ENCODE measurements at regions not wholly inside any gene's neighbourhood (a gene's known extent, or its start where the extent isn't known, plus 50 kb on each side); places are given as distances from the start of the nearest gene placed in this dataset.
"Not testable (repeated sequence)": the region's sequence is repeated elsewhere in the genome, so short reads cannot be mapped to it uniquely, and the experiment has no call there.

GRCh38 chr5:126014676-126015075 is 408.5 kb upstream of the GRAMD2B start:
- Mint-ChIP-seq H3K36me3 (ENCODE audit: low read depth) (no peaks in the 10 kb centered on the region), H3K27me3 (ENCODE audit: low read depth) (no peaks in the 10 kb centered on the region), H3K4me3 (ENCODE audit: low read depth) (no peak overlapping the region), H3K4me1 (ENCODE audit: low read depth) (no peaks in the 10 kb centered on the region), H3K27ac (no peak overlapping the region), H3K9me3 (peaks cover 4% of the 10 kb centered on the region)
- intact Hi-C loops (cut with micrococcal nuclease): no loop called here
- DNase-seq (ENCODE audit: low spot score): no peak

- Mint-ChIP-seq H3K36me3 (ENCODE audit: low read depth) (no peaks in the 10 kb centered on the region), H3K27me3 (ENCODE audit: low read depth) (no peaks in the 10 kb centered on the region), H3K4me3 (ENCODE audit: low read depth) (no peak overlapping the region), H3K9me3 (peaks cover 4% of the 10 kb centered on the region), H3K27ac (no peak overlapping the region), H3K4me1 (ENCODE audit: low read depth) (no peaks in the 10 kb centered on the region)
- intact Hi-C loops (cut with micrococcal nuclease): no loop called here
- DNase-seq (ENCODE audit: low spot score): no peak
Measured at GRCh38 chr5:126015235-126016181, 407.7 kb upstream of the GRAMD2B start.

- no peaks in the 10 kb centered on the region for H3K27me3 Mint-ChIP-seq (ENCODE audit: low read depth)
- no peaks in the 10 kb centered on the region for H3K4me1 Mint-ChIP-seq (ENCODE audit: low read depth)
- intact Hi-C loops (cut with micrococcal nuclease): no loop called here
Measured at GRCh38 chr5:126016256-126016655, 407.0 kb upstream of the GRAMD2B start.

GRCh38 chr5:126017096-126017495 is 406.1 kb upstream of the GRAMD2B start:
- no peak for DNase-seq (ENCODE audit: low spot score)
- H3K27me3 Mint-ChIP-seq (ENCODE audit: low read depth): no peaks in the 10 kb centered on the region
- H3K4me3 Mint-ChIP-seq (ENCODE audit: low read depth): no peak overlapping the region
- no peaks in the 10 kb centered on the region for H3K4me1 Mint-ChIP-seq (ENCODE audit: low read depth)
- H3K9me3 Mint-ChIP-seq: peaks cover 10% of the 10 kb centered on the region
- intact Hi-C loops (cut with micrococcal nuclease): no loop called here
- no peak overlapping the region for H3K27ac Mint-ChIP-seq
- no peaks in the 10 kb centered on the region for H3K36me3 Mint-ChIP-seq (ENCODE audit: low read depth)

More at GRCh38 chr5:126016256-126016655, 407.0 kb upstream of the GRAMD2B start:
- Mint-ChIP-seq H3K9me3 (peaks cover 10% of the 10 kb centered on the region), H3K36me3 (ENCODE audit: low read depth) (no peaks in the 10 kb centered on the region), H3K27ac (no peak overlapping the region), H3K4me3 (ENCODE audit: low read depth) (no peak overlapping the region)
- no peak for DNase-seq (ENCODE audit: low spot score)

- no peaks in the 10 kb centered on the region for H3K4me1 Mint-ChIP-seq (ENCODE audit: low read depth)
- no peaks in the 10 kb centered on the region for H3K27me3 Mint-ChIP-seq (ENCODE audit: low read depth)
- no peak for DNase-seq (ENCODE audit: low spot score)
- no peak overlapping the region for H3K4me3 Mint-ChIP-seq (ENCODE audit: low read depth)
- peaks cover 10% of the 10 kb centered on the region for H3K9me3 Mint-ChIP-seq
- no peak overlapping the region for H3K27ac Mint-ChIP-seq
- intact Hi-C loops (cut with micrococcal nuclease): no loop called here
- no peaks in the 10 kb centered on the region for H3K36me3 Mint-ChIP-seq (ENCODE audit: low read depth)
Measured at GRCh38 chr5:126020770-126021169, 402.4 kb upstream of the GRAMD2B start.

- intact Hi-C loops (cut with micrococcal nuclease): loop anchor here (2.0 kb wide), 2 partner anchors 21 to 29 kb away; no protein-coding TSS in a partner anchor
- Mint-ChIP-seq H3K4me3 (ENCODE audit: low read depth) (no peak overlapping the region), H3K4me1 (ENCODE audit: low read depth) (no peaks in the 10 kb centered on the region), H3K36me3 (ENCODE audit: low read depth) (no peaks in the 10 kb centered on the region), H3K27ac (no peak overlapping the region), H3K9me3 (peaks cover 32% of the 10 kb centered on the region), H3K27me3 (ENCODE audit: low read depth) (no peaks in the 10 kb centered on the region)
- DNase-seq (ENCODE audit: low spot score): no peak
Measured at GRCh38 chr5:126023994-126024441, 399.2 kb upstream of the GRAMD2B start.

- Mint-ChIP-seq H3K27ac (no peak overlapping the region), H3K36me3 (ENCODE audit: low read depth) (no peaks in the 10 kb centered on the region), H3K4me1 (ENCODE audit: low read depth) (no peaks in the 10 kb centered on the region), H3K9me3 (peaks cover 46% of the 10 kb centered on the region), H3K27me3 (ENCODE audit: low read depth) (no peaks in the 10 kb centered on the region), H3K4me3 (ENCODE audit: low read depth) (no peak overlapping the region)
- no peak for DNase-seq (ENCODE audit: low spot score)
- intact Hi-C loops (cut with micrococcal nuclease): no loop called here
Measured at GRCh38 chr5:126027149-126027548, 396.1 kb upstream of the GRAMD2B start.

GRCh38 chr5:126027652-126028051 is 395.6 kb upstream of the GRAMD2B start:
- H3K27me3 Mint-ChIP-seq (ENCODE audit: low read depth): no peaks in the 10 kb centered on the region
- intact Hi-C loops (cut with micrococcal nuclease): no loop called here
- H3K4me1 Mint-ChIP-seq (ENCODE audit: low read depth): no peaks in the 10 kb centered on the region
- no peak overlapping the region for H3K4me3 Mint-ChIP-seq (ENCODE audit: low read depth)
- no peak overlapping the region for H3K27ac Mint-ChIP-seq
- DNase-seq (ENCODE audit: low spot score): no peak
- H3K36me3 Mint-ChIP-seq (ENCODE audit: low read depth): no peaks in the 10 kb centered on the region
- peaks cover 42% of the 10 kb centered on the region for H3K9me3 Mint-ChIP-seq

- intact Hi-C loops (cut with micrococcal nuclease): no loop called here
- Mint-ChIP-seq H3K36me3 (ENCODE audit: low read depth) (no peaks in the 10 kb centered on the region), H3K27ac (no peak overlapping the region), H3K4me3 (ENCODE audit: low read depth) (no peak overlapping the region), H3K27me3 (ENCODE audit: low read depth) (no peaks in the 10 kb centered on the region), H3K9me3 (peaks cover 42% of the 10 kb centered on the region), H3K4me1 (ENCODE audit: low read depth) (no peaks in the 10 kb centered on the region)
- DNase-seq (ENCODE audit: low spot score): no peak
Measured at GRCh38 chr5:126028336-126028735, 394.9 kb upstream of the GRAMD2B start.

- DNase-seq (ENCODE audit: low spot score); H3K27ac Mint-ChIP-seq; H3K27me3 Mint-ChIP-seq (ENCODE audit: low read depth); H3K4me3 Mint-ChIP-seq (ENCODE audit: low read depth); H3K4me1 Mint-ChIP-seq (ENCODE audit: low read depth); H3K36me3 Mint-ChIP-seq (ENCODE audit: low read depth); intact Hi-C loops (cut with micrococcal nuclease): not testable (repeated sequence)
- H3K9me3 Mint-ChIP-seq: peaks cover 42% of the 10 kb centered on the region
Measured at GRCh38 chr5:126029282-126029681, 393.9 kb upstream of the GRAMD2B start.

GRCh38 chr5:126030698-126031097 is 392.5 kb upstream of the GRAMD2B start:
- no peak for DNase-seq (ENCODE audit: low spot score)
- H3K36me3 Mint-ChIP-seq (ENCODE audit: low read depth): no peaks in the 10 kb centered on the region
- H3K4me1 Mint-ChIP-seq (ENCODE audit: low read depth): no peaks in the 10 kb centered on the region
- intact Hi-C loops (cut with micrococcal nuclease): no loop called here
- no peak overlapping the region for H3K4me3 Mint-ChIP-seq (ENCODE audit: low read depth)
- no peaks in the 10 kb centered on the region for H3K27me3 Mint-ChIP-seq (ENCODE audit: low read depth)
- H3K9me3 Mint-ChIP-seq: peaks cover 42% of the 10 kb centered on the region
- H3K27ac Mint-ChIP-seq: no peak overlapping the region

- no peaks in the 10 kb centered on the region for H3K36me3 Mint-ChIP-seq (ENCODE audit: low read depth)
- no peaks in the 10 kb centered on the region for H3K27me3 Mint-ChIP-seq (ENCODE audit: low read depth)
- peaks cover 38% of the 10 kb centered on the region for H3K9me3 Mint-ChIP-seq
- no peak overlapping the region for H3K27ac Mint-ChIP-seq
- no peaks in the 10 kb centered on the region for H3K4me1 Mint-ChIP-seq (ENCODE audit: low read depth)
- no peak for DNase-seq (ENCODE audit: low spot score)
- H3K4me3 Mint-ChIP-seq (ENCODE audit: low read depth): no peak overlapping the region
- intact Hi-C loops (cut with micrococcal nuclease): no loop called here
Measured at GRCh38 chr5:126031989-126032716, 391.1 kb upstream of the GRAMD2B start.

- intact Hi-C loops (cut with micrococcal nuclease): loop anchor here (1.0 to 2.0 kb wide), 2 partner anchors 10 to 19 kb away; no protein-coding TSS in a partner anchor
- Mint-ChIP-seq H3K27ac (no peak overlapping the region), H3K27me3 (ENCODE audit: low read depth) (no peaks in the 10 kb centered on the region), H3K4me1 (ENCODE audit: low read depth) (peaks cover 2% of the 10 kb centered on the region), H3K9me3 (peaks cover 3% of the 10 kb centered on the region), H3K36me3 (ENCODE audit: low read depth) (no peaks in the 10 kb centered on the region), H3K4me3 (ENCODE audit: low read depth) (no peak overlapping the region)
- no peak for DNase-seq (ENCODE audit: low spot score)
Measured at GRCh38 chr5:126043688-126044087, 379.5 kb upstream of the GRAMD2B start.

Measured in activated T-helper 2 cell treated with anti-CD3 and anti-CD28 coated beads, Interferon-gamma antibody, Interleukin-2, Interleukin-4, amounts not matched to agents 10 μg/mL and 5 μg/mL and 100 μg/mL, durations not matched to agents 14 hours and 24 hours and 36 hours (primary cell).